DND-41 (cell line): ENCODE measurements at regions not wholly inside any gene's neighbourhood (a gene's known extent, or its start where the extent isn't known, plus 50 kb on each side); places are given as distances from the start of the nearest gene placed in this dataset.

Experiments used
- CTCF ChIP-seq: IDR thresholded peaks from 2 replicates; pipeline ENCODE4 v1.5.1; 2012; ENCODE audit warnings: borderline replicate concordance, low read length, moderate library complexity, mild to moderate bottlenecking; ENCODE audit not compliant: poor library complexity, severe bottlenecking; ENCODE audit errors: extremely low read depth
- EZH2 ChIP-seq: IDR thresholded peaks from 3 replicates; pipeline ENCODE4 v1.6.1; 2012; ENCODE audit warnings: borderline replicate concordance, low read depth, mild to moderate bottlenecking, moderate library complexity, low read length, inconsistent platforms; ENCODE audit not compliant: severe bottlenecking

DNA sequence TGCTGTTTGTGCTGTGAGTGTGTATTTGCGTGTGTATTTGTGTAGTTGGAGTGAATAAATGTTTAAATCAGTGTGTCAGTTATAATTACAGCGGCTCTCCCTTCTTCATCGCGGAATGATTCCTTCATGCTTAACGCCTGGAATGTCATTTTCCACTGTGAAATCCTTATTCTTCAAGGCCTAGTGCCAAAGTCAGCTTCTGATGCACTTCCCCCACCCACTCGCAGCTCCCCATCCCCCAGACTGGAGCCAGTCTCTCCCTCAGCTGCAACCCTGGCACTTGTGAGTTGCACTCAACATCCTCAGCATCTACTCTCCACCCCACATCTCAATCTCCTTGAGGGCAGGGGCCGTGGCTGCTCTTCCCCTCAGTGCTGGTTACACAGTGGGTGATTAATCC lies 583.0 kb downstream of the BCOR start:
- TF ChIP-seq CTCF, result no peak
- TF ChIP-seq EZH2, result no peak
